GM19455 (cell line): ENCODE measurements at regions not wholly inside any gene's neighbourhood (a gene's known extent, or its start where the extent isn't known, plus 50 kb on each side); places are given as distances from the start of the nearest gene placed in this dataset.
"Not testable (repeated sequence)": the region's sequence is repeated elsewhere in the genome, so short reads cannot be mapped to it uniquely, and the experiment has no call there.

Source experiments
- ATAC-seq: cut with Tn5 transposase; IDR thresholded peaks from one replicate; pipeline ENCODE4 v1.9.1; 2021; ENCODE audit not compliant: unreplicated experiment

GRCh38 chr4:123209436-123209835 lies 187.2 kb upstream of the SPRY1 start:
- ATAC-seq = no peak

GRCh38 chr4:123215536-123215935 lies 181.1 kb upstream of the SPRY1 start:
- ATAC-seq = no peak

- no peak for ATAC-seq
Observed at GRCh38 chr4:123216543-123216942, 180.1 kb upstream of the SPRY1 start.

- ATAC-seq = no peak
Observed at GRCh38 chr4:123216946-123217345, 179.6 kb upstream of the SPRY1 start.

GRCh38 chr4:123217664-123218063 lies 178.9 kb upstream of the SPRY1 start:
- ATAC-seq = no peak

- ATAC-seq = no peak
Observed at GRCh38 chr4:123218981-123219380, 177.6 kb upstream of the SPRY1 start.

- ATAC-seq = no peak
Observed at GRCh38 chr4:123229286-123229685, 167.3 kb upstream of the SPRY1 start.

GRCh38 chr4:123230061-123230460 lies 166.5 kb upstream of the SPRY1 start:
- ATAC-seq = no peak

- no peak for ATAC-seq
Observed at GRCh38 chr4:123232439-123232838, 164.2 kb upstream of the SPRY1 start.

GRCh38 chr4:123233136-123233768 lies 163.3 kb upstream of the SPRY1 start:
- no peak for ATAC-seq

- ATAC-seq = no peak
Observed at GRCh38 chr4:123234955-123235354, 161.6 kb upstream of the SPRY1 start.

GRCh38 chr4:123235431-123235830 lies 161.2 kb upstream of the SPRY1 start:
- ATAC-seq = no peak

- ATAC-seq = no peak
Observed at GRCh38 chr4:123236606-123237005, 160.0 kb upstream of the SPRY1 start.

- ATAC-seq = not testable (repeated sequence)
Observed at GRCh38 chr4:123240286-123240685, 156.3 kb upstream of the SPRY1 start.

- not testable (repeated sequence) for ATAC-seq
Observed at GRCh38 chr4:123243220-123243619, 153.4 kb upstream of the SPRY1 start.

- no peak for ATAC-seq
Observed at GRCh38 chr4:123244137-123244536, 152.5 kb upstream of the SPRY1 start.

- no peak for ATAC-seq
Observed at GRCh38 chr4:123246085-123246484, 150.5 kb upstream of the SPRY1 start.

- ATAC-seq = no peak
Observed at GRCh38 chr4:123248085-123248659, 148.4 kb upstream of the SPRY1 start.

GRCh38 chr4:123249821-123250220 lies 146.8 kb upstream of the SPRY1 start:
- ATAC-seq = no peak

GRCh38 chr4:123250843-123251242 lies 145.8 kb upstream of the SPRY1 start:
- ATAC-seq = no peak

GRCh38 chr4:123255971-123256370 lies 140.6 kb upstream of the SPRY1 start:
- no peak for ATAC-seq

- ATAC-seq = no peak
Observed at GRCh38 chr4:123256901-123257300, 139.7 kb upstream of the SPRY1 start.

GRCh38 chr4:123257591-123257990 lies 139.0 kb upstream of the SPRY1 start:
- ATAC-seq = no peak
